ENCODE measurements at regions not wholly inside any gene's neighbourhood (a gene's known extent, or its start where the extent isn't known, plus 50 kb on each side); places are given as distances from the start of the nearest gene placed in this dataset.
"Not testable (repeated sequence)": the region's sequence is repeated elsewhere in the genome, so short reads cannot be mapped to it uniquely, and the experiment has no call there.

- no peak for DNase-seq
Observed at GRCh38 chr12:7591531-7591930, 74.2 kb downstream of the APOBEC1 start.

- DNase-seq: not testable (repeated sequence)
Observed at GRCh38 chr12:7590085-7590484, 75.6 kb downstream of the APOBEC1 start.

GRCh38 chr12:7588742-7589329, 76.9 kb downstream of the APOBEC1 start:
- DNase-seq: peak; percentile 58

- peak; percentile 33 for DNase-seq
Observed at GRCh38 chr12:7584137-7584536, 80.6 kb upstream of the CD163 start.

- no peak for DNase-seq
Observed at GRCh38 chr12:7583471-7583870, 79.9 kb upstream of the CD163 start.

DNA sequence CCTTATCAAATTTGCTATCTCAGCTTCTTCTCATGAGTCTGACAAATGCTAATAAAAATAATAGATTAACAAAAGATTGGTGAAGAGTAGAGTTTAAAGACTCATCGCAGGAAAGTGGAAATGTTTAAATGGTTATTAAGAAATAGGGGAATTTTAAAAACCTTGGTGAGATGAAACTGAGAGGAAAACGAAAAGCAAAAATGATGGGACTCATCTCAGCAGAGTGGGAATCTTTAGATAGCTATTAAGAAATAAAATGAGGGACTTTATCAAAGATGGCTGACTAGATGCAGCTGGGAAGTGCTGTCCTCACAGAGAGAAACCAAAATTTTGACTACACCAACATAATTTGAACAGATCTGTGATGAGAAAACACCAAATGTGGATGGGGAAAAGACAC, 79.2 kb upstream of the CD163 start:
- DNase-seq: no peak

DNA sequence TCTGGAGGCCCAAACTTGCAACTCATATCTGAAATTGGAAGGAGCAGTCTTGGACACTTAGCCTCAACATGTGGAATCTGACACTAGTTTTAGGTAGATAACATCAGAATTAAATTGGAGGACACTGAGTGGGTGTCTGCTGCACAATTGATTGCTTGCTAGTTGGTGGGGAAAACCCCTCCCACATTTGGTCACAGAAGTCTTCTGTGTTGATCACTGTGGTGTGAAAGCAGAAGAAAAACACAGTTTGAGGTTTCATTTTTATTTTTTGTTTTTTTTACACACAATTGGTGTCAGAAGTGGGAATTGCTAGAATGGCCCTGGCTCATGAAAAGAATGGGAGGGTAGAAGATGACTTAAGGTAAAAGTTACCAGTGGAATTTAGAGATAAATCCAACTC, 78.0 kb upstream of the CD163 start:
- DNase-seq: no peak

GRCh38 chr12:7581046-7581445, 77.5 kb upstream of the CD163 start:
- DNase-seq: no peak

DNA sequence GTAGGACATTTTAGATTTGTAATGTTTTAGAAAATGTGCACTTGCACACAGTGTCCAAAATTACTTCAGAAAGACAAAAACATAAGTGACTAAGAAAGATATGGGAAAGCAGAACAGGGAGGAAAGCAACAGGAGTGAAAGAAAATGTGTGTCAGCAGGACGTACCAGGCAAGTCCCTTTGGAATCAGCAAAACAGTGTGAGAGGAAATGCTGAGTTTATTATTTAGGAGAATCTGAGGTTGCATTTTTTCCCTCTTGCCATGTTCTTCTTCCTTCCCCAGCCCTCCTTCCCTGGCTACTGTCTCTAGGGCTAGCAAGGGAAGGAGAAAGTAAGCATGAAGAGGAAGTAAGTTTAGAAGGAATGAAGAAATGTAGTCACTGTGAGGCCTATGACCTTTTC, 67.7 kb upstream of the CD163 start:
- no peak for DNase-seq

DNA sequence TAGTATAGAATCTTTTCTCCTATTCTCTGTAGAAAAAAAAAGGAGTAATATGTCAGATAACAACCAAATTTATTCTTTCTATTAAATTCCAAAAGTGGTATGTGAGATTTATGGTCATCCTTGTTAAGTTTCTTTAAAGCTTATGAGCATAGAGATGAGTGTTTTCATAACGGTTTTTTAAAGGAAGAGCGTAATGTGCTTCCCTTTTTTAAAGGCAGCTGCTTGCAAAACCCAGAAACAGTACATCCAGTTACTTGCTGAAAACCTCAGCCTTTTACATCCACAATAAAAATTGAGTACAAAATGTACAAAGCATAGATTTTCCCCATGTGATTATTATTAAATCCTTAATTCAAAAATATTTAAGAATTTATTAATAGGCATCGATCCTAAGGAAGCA, 53.6 kb upstream of the CD163 start:
- no peak for DNase-seq

DNA sequence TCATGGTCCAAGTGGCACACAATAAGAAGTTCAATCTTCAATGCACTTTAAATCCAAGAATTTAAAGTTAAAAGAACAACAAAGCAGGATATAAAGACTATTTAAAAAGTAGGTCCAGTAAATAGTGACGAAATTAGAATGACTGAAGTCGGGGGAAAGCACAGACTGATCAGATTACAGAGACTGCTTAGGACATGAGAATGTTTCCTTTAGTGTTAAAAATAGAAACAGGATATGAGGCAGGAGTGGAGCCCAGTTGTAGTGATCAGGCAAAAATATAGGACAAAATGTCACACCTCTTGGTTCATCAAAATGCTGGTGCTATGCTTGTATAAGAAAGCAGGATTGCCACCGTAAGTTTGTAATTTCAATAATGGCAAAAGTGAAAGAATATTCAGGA, 52.2 kb upstream of the CD163 start:
- DNase-seq: no peak

- DNase-seq: not testable (repeated sequence)
Observed at GRCh38 chr12:7554831-7555230, 51.3 kb upstream of the CD163 start.
